OCI-LY7 (cell line): ENCODE measurements at regions not wholly inside any gene's neighbourhood (a gene's known extent, or its start where the extent isn't known, plus 50 kb on each side); places are given as distances from the start of the nearest gene placed in this dataset.

Source experiments
- BruUV-seq: library from RNA; stranded (reverse); fragments of 400-500 nt; replicated peaks from 2 replicates; lab custom pipeline; 2021; lab: Mats Ljungman, UMichigan
- CTCF ChIA-PET: fragments of 300-600 bp; sonication (Branson Sonifier 250); formaldehyde crosslinking; loops from one replicate; lab custom pipeline; 2022; ENCODE audit warnings: antibody characterized with exemption; ENCODE audit not compliant: unreplicated experiment; lab: Charles Lee
- POLR2A ChIA-PET: fragments of 300-600 bp; sonication (Branson Sonifier 250); formaldehyde crosslinking; loops from one replicate; lab custom pipeline; 2022; ENCODE audit warnings: antibody characterized with exemption; lab: Charles Lee
- DNase-seq: peaks from one replicate; pipeline ENCODE4 v3.0.0-alpha.2; 2015; ENCODE audit warnings: low spot score
- H2AFZ ChIP-seq: fragments of 200-600 bp; sonication (generic), shearing (Covaris generic); 2 replicates; pipeline ENCODE4 v1.6.1; 2014; ENCODE audit warnings: mild to moderate bottlenecking, antibody characterized with exemption, low read length, moderate library complexity
- H3K27ac ChIP-seq: fragments of 200-600 bp; sonication (generic); 2 replicates; pipeline ENCODE4 v1.5.1; 2014; ENCODE audit warnings: mixed run types, low read depth, mild to moderate bottlenecking, moderate library complexity, low read length, inconsistent platforms; ENCODE audit not compliant: poor library complexity, severe bottlenecking
- H3K36me3 ChIP-seq: fragments of 200-600 bp; sonication (generic); 2 replicates; pipeline ENCODE4 v1.6.1; 2014; ENCODE audit warnings: mild to moderate bottlenecking, antibody characterized with exemption, low read length, moderate library complexity, mixed read lengths; ENCODE audit not compliant: insufficient read depth
- H3K4me1 ChIP-seq: fragments of 200-600 bp; sonication (generic); 2 replicates; pipeline ENCODE4 v1.5.1; 2014; ENCODE audit warnings: mild to moderate bottlenecking, low read length; ENCODE audit not compliant: insufficient read depth, poor library complexity, severe bottlenecking
- H3K4me2 ChIP-seq: fragments of 200-600 bp; sonication (generic); 2 replicates; pipeline ENCODE4 v1.6.1; 2014; ENCODE audit warnings: mild to moderate bottlenecking, low read length
- H3K4me3 ChIP-seq: fragments of 200-600 bp; sonication (generic); 2 replicates; pipeline ENCODE4 v1.5.1; 2014; ENCODE audit warnings: mild to moderate bottlenecking, low read depth, low read length; ENCODE audit not compliant: poor library complexity, severe bottlenecking
- H3K79me2 ChIP-seq: fragments of 200-600 bp; sonication (generic); 2 replicates; pipeline ENCODE4 v1.6.1; 2016; ENCODE audit warnings: low read depth, mild to moderate bottlenecking, low read length, moderate library complexity, mixed read lengths; ENCODE audit not compliant: insufficient read depth
- H3K9me2 ChIP-seq: fragments of 200-600 bp; sonication (generic); 2 replicates; pipeline ENCODE4 v1.6.1; 2016; ENCODE audit warnings: mild to moderate bottlenecking, low read length, mixed read lengths; ENCODE audit not compliant: insufficient read depth
- H3K9me3 ChIP-seq: fragments of 200-600 bp; sonication (generic); 2 replicates; pipeline ENCODE4 v1.6.1; 2014; ENCODE audit warnings: mild to moderate bottlenecking, mixed run types, low read length, mixed read lengths
- H4K20me1 ChIP-seq: fragments of 200-600 bp; sonication (generic); 2 replicates; pipeline ENCODE4 v1.6.1; 2014; ENCODE audit warnings: mild to moderate bottlenecking, antibody characterized with exemption, low read length, moderate library complexity, mixed read lengths; ENCODE audit not compliant: insufficient read depth
- CTCF ChIP-seq: fragments of 200-600 bp; sonication (generic); conservative IDR thresholded peaks from 2 replicates; pipeline ENCODE4 v1.5.1; 2014; ENCODE audit warnings: mild to moderate bottlenecking, antibody characterized with exemption, low read length, moderate library complexity, mixed read lengths
- EZH2phosphoT487 ChIP-seq: fragments of 200-600 bp; sonication (generic); IDR thresholded peaks from 2 replicates; pipeline ENCODE4 v1.6.1; 2018; ENCODE audit warnings: low read depth, borderline replicate concordance, mild to moderate bottlenecking, mixed run types, antibody characterized with exemption, low read length, moderate library complexity, mixed read lengths
- intact Hi-C: fragments of 100-400 bp; cut with micrococcal nuclease; formaldehyde crosslinking; loops from one replicate; pipeline ENCODE4 v1.10.0; 2022; ENCODE audit not compliant: unreplicated experiment

GRCh38 chr7:136709876-136710275 is 158.6 kb upstream of the CHRM2 start:
- no peak for TF ChIP-seq CTCF
- BruUV-seq: no TSS peak
- Histone ChIP-seq H3K36me3 (no peaks in the 10 kb centered on the region), H3K4me1 (no peaks in the 10 kb centered on the region), H3K79me2 (no peaks in the 10 kb centered on the region), H3K27ac (no peak overlapping the region), H3K9me3 (no peaks in the 10 kb centered on the region), H3K4me3 (no peak overlapping the region), H2AFZ (no peak overlapping the region), H4K20me1 (no peaks in the 10 kb centered on the region), H3K9me2 (no peaks in the 10 kb centered on the region), H3K4me2 (no peak overlapping the region)
- CTCF ChIA-PET: no interaction called here
- intact Hi-C loops: no loop called here
- POLR2A ChIA-PET: interaction anchor here (1.5 kb wide), 1 partner anchor 24 kb away, joined by 5 read pairs; no protein-coding TSS in a partner anchor
- no peak for DNase-seq

GRCh38 chr7:136702913-136703312 is 165.5 kb upstream of the CHRM2 start:
- H4K20me1 ChIP-seq: no peaks in the 10 kb centered on the region
- intact Hi-C loops: no loop called here
- H2AFZ ChIP-seq: no peak overlapping the region
- H3K27ac ChIP-seq: no peak overlapping the region
- H3K9me2 ChIP-seq: no peaks in the 10 kb centered on the region
- no peaks in the 10 kb centered on the region for H3K36me3 ChIP-seq
- no TSS peak for BruUV-seq
- no peak overlapping the region for H3K4me3 ChIP-seq
- DNase-seq: no peak
- no peak for TF ChIP-seq EZH2phosphoT487
- TF ChIP-seq CTCF: no peak
- no peaks in the 10 kb centered on the region for H3K79me2 ChIP-seq
- CTCF ChIA-PET: no interaction called here
- no peaks in the 10 kb centered on the region for H3K4me1 ChIP-seq
- POLR2A ChIA-PET: no interaction called here
- H3K9me3 ChIP-seq: no peaks in the 10 kb centered on the region
- no peak overlapping the region for H3K4me2 ChIP-seq

- H3K9me2 ChIP-seq: no peaks in the 10 kb centered on the region
- ChIA-PET POLR2A (interaction anchor here (0.6 to 1.4 kb wide), 2 partner anchors 46 to 58 kb away, joined by 3 read pairs; no protein-coding TSS in a partner anchor), CTCF (no interaction called here)
- H3K4me2 ChIP-seq: no peak overlapping the region
- H3K79me2 ChIP-seq: no peaks in the 10 kb centered on the region
- intact Hi-C loops: no loop called here
- no peak overlapping the region for H3K27ac ChIP-seq
- TF ChIP-seq EZH2phosphoT487 (no peak), CTCF (no peak)
- H2AFZ ChIP-seq: no peak overlapping the region
- no peaks in the 10 kb centered on the region for H3K9me3 ChIP-seq
- no peak for DNase-seq
- no peak overlapping the region for H3K4me3 ChIP-seq
- H3K4me1 ChIP-seq: no peaks in the 10 kb centered on the region
- no peaks in the 10 kb centered on the region for H4K20me1 ChIP-seq
- no peaks in the 10 kb centered on the region for H3K36me3 ChIP-seq
- no TSS peak for BruUV-seq
These were observed 169.5 kb upstream of the CHRM2 start for GRCh38 chr7:136698977-136699376.
